Testis (tissue), 2 donors: ENCODE measurements at regions not wholly inside any gene's neighbourhood (a gene's known extent, or its start where the extent isn't known, plus 50 kb on each side); places are given as distances from the start of the nearest gene placed in this dataset.

Experiments used
- DNase-seq: peaks from one replicate; pipeline ENCODE4 v3.0.0-alpha.2; 2019
- H3K27ac ChIP-seq, 2 donors: fragments of 200-600 bp; sonication (generic); one replicate each; pipeline ENCODE4 v1.5.1; 2019
- H3K27me3 ChIP-seq: fragments of 200-600 bp; sonication (generic); one replicate; pipeline ENCODE4 v1.5.1; 2019
- H3K36me3 ChIP-seq: fragments of 200-600 bp; sonication (generic); one replicate; pipeline ENCODE4 v1.5.1; 2017; ENCODE audit warnings: low read depth; ENCODE audit errors: missing control alignments
- H3K4me1 ChIP-seq: fragments of 200-600 bp; sonication (generic); one replicate; pipeline ENCODE4 v1.5.1; 2019
- H3K4me3 ChIP-seq, 2 donors: fragments of 200-600 bp; sonication (generic); one replicate each; pipeline ENCODE4 v1.5.1; 2017 to 2019
- H3K9me3 ChIP-seq: fragments of 200-600 bp; sonication (generic); one replicate; pipeline ENCODE4 v1.5.1; 2017
- POLR2A ChIP-seq: fragments of 450-650 bp; IDR thresholded peaks from one replicate; pipeline ENCODE4 v1.6.1; 2017; ENCODE audit warnings: antibody characterized with exemption, mild to moderate bottlenecking, moderate library complexity
- WGBS, 2 donors: methylation state at CpG; one replicate each; pipeline ENCODE4 v1.1.5; 2018; 5-methylcytosine and 5-hydroxymethylcytosine counted together
- intact Hi-C: fragments of 100-400 bp; cut with DNase I; formaldehyde crosslinking; loops from one replicate; pipeline ENCODE4 v1.15.1; 2023; ENCODE audit warnings: low total_unique reads
- TF ChIP-seq, protein P1 (sequence below), 3 experiments: fragments of 450-650 bp in 2 of 3; fragments of 200-600 bp in 1 of 3; sonication (generic) in 1 of 3; IDR thresholded peaks; one replicate each; pipeline ENCODE4 v1.5.1; 2016 to 2019; ENCODE audit warnings: antibody characterized with exemption in 3 of 3, mild to moderate bottlenecking in 2 of 3, moderate library complexity in 1 of 3

DNA sequence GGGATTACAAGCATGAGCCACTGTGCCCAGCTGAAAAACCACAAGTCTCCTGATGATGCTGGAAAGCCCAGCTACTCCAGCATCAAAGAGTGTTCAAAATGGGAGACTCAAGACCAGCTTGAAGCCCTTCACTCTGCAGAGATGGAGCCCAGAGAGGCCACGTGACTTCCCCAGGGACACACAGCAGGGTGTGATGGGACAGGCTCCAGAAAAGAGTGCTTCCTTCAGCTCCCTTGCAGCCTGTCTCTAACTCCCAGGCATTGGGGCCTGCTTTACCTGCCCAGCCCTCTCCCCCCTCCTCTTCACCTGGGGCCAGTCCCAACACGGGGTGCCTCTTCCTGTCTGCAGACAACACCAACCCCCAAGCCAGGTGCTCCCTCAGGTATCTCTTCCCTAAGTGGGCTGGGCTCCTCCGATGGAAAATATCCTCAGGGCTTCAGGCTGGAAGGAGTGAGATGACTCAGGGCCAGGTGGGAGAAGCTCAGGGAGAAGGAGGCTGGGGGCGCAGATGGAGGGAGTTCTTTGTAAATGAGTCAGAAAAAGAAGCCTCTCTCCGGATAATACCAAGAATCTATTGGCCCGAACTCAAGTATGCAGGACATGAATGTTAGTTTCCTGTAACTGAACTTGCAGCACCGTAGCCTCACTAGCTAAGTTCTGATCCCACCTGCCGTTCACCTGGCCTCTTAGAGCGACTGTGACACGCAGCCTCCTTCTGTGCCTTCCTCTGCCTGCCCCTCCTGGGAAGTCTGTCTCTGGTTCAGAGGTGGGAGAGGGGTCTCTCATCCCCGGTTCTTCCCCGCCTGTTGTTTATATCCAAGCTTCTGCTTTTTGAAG is 326.6 kb downstream of the MN1 start:
- Histone ChIP-seq H3K4me3 (no peak overlapping the region), H3K36me3 (no peaks in the 10 kb centered on the region), H3K27me3 (no peaks in the 10 kb centered on the region), H3K27ac (no peak overlapping the region), H3K9me3 (no peaks in the 10 kb centered on the region), H3K4me1 (peaks cover 7% of the 10 kb centered on the region)
- intact Hi-C loops: no loop called here
- no peak for TF ChIP-seq POLR2A
- TF ChIP-seq, protein P1, sequence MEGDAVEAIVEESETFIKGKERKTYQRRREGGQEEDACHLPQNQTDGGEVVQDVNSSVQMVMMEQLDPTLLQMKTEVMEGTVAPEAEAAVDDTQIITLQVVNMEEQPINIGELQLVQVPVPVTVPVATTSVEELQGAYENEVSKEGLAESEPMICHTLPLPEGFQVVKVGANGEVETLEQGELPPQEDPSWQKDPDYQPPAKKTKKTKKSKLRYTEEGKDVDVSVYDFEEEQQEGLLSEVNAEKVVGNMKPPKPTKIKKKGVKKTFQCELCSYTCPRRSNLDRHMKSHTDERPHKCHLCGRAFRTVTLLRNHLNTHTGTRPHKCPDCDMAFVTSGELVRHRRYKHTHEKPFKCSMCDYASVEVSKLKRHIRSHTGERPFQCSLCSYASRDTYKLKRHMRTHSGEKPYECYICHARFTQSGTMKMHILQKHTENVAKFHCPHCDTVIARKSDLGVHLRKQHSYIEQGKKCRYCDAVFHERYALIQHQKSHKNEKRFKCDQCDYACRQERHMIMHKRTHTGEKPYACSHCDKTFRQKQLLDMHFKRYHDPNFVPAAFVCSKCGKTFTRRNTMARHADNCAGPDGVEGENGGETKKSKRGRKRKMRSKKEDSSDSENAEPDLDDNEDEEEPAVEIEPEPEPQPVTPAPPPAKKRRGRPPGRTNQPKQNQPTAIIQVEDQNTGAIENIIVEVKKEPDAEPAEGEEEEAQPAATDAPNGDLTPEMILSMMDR (IDR thresholded peaks at IDR 0.05): no peak
- DNase-seq: no peak
- 36 to 50% methylated on average over 12 of the region's 12 CpGs for WGBS, 2 donors

DNA sequence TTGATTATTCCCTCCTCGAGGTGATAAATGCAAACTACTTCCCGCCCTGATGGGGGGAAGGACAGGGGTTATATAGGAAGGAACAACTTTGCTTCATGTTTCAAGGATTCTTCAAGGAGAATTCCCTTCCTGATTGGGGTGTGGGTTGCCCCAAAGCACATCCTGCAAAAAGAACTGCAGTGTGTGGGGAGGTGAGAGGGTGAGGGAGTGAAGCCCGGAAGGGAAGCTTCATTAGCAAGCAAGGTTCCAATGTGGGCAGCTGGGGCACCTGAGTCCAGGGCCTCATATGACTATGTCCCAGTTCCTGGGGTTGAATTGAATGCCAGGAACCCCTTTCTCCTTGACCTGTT is 326.0 kb downstream of the MN1 start:
- WGBS, 2 donors: 59 to 63% methylated on average over 3 of the region's 3 CpGs
- intact Hi-C loops: no loop called here
- no peak for DNase-seq
- no peak overlapping the region for H3K27ac ChIP-seq
- TF ChIP-seq POLR2A: no peak
- TF ChIP-seq, protein P1 (IDR thresholded peaks at IDR 0.05): no peak
- peaks cover 7% of the 10 kb centered on the region for H3K4me1 ChIP-seq
- H3K4me3 ChIP-seq: no peak overlapping the region
- H3K36me3 ChIP-seq: no peaks in the 10 kb centered on the region
- no peaks in the 10 kb centered on the region for H3K9me3 ChIP-seq
- no peaks in the 10 kb centered on the region for H3K27me3 ChIP-seq

DNA sequence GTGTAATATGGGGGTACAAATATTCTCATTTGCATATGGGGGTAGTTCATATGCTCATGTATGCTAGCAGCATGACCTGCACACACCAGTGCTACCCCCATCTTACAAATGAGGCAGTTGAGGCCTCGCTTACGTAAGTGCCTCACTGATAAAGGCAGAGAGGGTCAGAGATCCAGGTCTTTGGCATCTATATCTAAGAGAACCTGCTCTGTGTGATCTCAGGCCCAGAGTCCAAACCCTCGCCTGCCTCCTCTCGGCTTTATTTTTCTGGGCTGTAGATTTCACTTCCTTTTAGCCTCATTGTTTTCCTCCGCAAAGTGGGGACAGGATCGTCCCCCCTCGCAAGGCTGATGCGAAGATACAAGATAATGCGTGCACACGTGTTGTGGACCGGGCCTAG is 325.2 kb downstream of the MN1 start:
- no peaks in the 10 kb centered on the region for H3K27me3 ChIP-seq
- H3K4me3 ChIP-seq: no peak overlapping the region
- no peak overlapping the region for H3K27ac ChIP-seq
- WGBS, 2 donors: 95 to 97% methylated on average over 11 of the region's 11 CpGs
- no peaks in the 10 kb centered on the region for H3K36me3 ChIP-seq
- peaks cover 7% of the 10 kb centered on the region for H3K4me1 ChIP-seq
- intact Hi-C loops: no loop called here
- TF ChIP-seq, protein P1 (IDR thresholded peaks at IDR 0.05): no peak
- TF ChIP-seq POLR2A: no peak
- no peak for DNase-seq
- no peaks in the 10 kb centered on the region for H3K9me3 ChIP-seq

- Histone ChIP-seq H3K36me3 (no peaks in the 10 kb centered on the region), H3K27ac (no peak overlapping the region), H3K4me1 (peaks cover 7% of the 10 kb centered on the region), H3K27me3 (no peaks in the 10 kb centered on the region), H3K9me3 (no peaks in the 10 kb centered on the region), H3K4me3 (no peak overlapping the region)
- intact Hi-C loops: no loop called here
- WGBS, 2 donors: 90 to 94% methylated on average over 8 of the region's 8 CpGs
- DNase-seq: no peak
- TF ChIP-seq, protein P1 (IDR thresholded peaks at IDR 0.05): no peak
- TF ChIP-seq POLR2A: no peak
These were observed 324.8 kb downstream of the MN1 start for GRCh38 chr22:27476729-27477128.

- intact Hi-C loops: no loop called here
- Histone ChIP-seq H3K27ac (no peak overlapping the region), H3K27me3 (no peaks in the 10 kb centered on the region), H3K4me3 (no peak overlapping the region), H3K9me3 (no peaks in the 10 kb centered on the region), H3K4me1 (peaks cover 7% of the 10 kb centered on the region), H3K36me3 (no peaks in the 10 kb centered on the region)
- DNase-seq: no peak
- WGBS, 2 donors: 94 to 98% methylated on average over 2 to 7 of the region's 7 CpGs
- no peak for TF ChIP-seq POLR2A
- TF ChIP-seq, protein P1 (IDR thresholded peaks at IDR 0.05): no peak
These were observed 324.4 kb downstream of the MN1 start for GRCh38 chr22:27477171-27477570.
